GM23338 (cell line): ENCODE measurements at regions not wholly inside any gene's neighbourhood (a gene's known extent, or its start where the extent isn't known, plus 50 kb on each side); places are given as distances from the start of the nearest gene placed in this dataset.

Experiments used
- ATAC-seq: fragments of 200-7000 bp; cut with Tn5 transposase; 3 replicates; pipeline ENCODE4 v1.9.1; 2020
- DNase-seq: peaks from one replicate; pipeline ENCODE4 v3.0.0-alpha.2; 2015; ENCODE audit warnings: low spot score
- H2AFZ ChIP-seq: fragments of 200-600 bp; sonication (generic); 2 replicates; pipeline ENCODE4 v1.8.0; 2016; ENCODE audit warnings: antibody characterized with exemption, mild to moderate bottlenecking, moderate library complexity
- H3F3A ChIP-seq: fragments of 200-600 bp; sonication (generic); replicated peaks from 2 replicates; pipeline ENCODE4 v1.8.0; 2017; ENCODE audit warnings: antibody characterized with exemption, mixed run types, low read depth
- H3K27ac ChIP-seq: fragments of 200-600 bp; sonication (generic); 2 replicates; pipeline ENCODE4 v1.6.1; 2016; ENCODE audit warnings: low read depth
- H3K27me3 ChIP-seq: fragments of 200-600 bp; sonication (generic); 2 replicates; pipeline ENCODE4 v1.8.0; 2016; ENCODE audit warnings: mild to moderate bottlenecking, mixed run types, moderate library complexity; ENCODE audit not compliant: insufficient read depth
- H3K36me3 ChIP-seq: fragments of 200-600 bp; sonication (generic); 2 replicates; pipeline ENCODE4 v1.8.0; 2016; ENCODE audit warnings: mild to moderate bottlenecking; ENCODE audit not compliant: insufficient read depth
- H3K4me1 ChIP-seq: fragments of 200-600 bp; sonication (generic); 2 replicates; pipeline ENCODE4 v1.8.0; 2016; ENCODE audit warnings: mild to moderate bottlenecking, moderate library complexity; ENCODE audit not compliant: insufficient read depth
- H3K4me2 ChIP-seq: fragments of 200-600 bp; sonication (generic); 2 replicates; pipeline ENCODE4 v1.7.1; 2017; ENCODE audit warnings: mixed run types
- H3K4me3 ChIP-seq: fragments of 200-600 bp; sonication (generic); 2 replicates; pipeline ENCODE4 v1.6.1; 2016; ENCODE audit warnings: mixed run types
- H3K79me2 ChIP-seq: fragments of 200-600 bp; sonication (generic); replicated peaks from 2 replicates; pipeline ENCODE4 v1.8.0; 2017; ENCODE audit warnings: mild to moderate bottlenecking; ENCODE audit not compliant: insufficient read depth
- H3K9me2 ChIP-seq: fragments of 200-600 bp; sonication (generic); 2 replicates; pipeline ENCODE4 v1.8.0; 2017; ENCODE audit not compliant: insufficient read depth
- H4K20me1 ChIP-seq: fragments of 200-600 bp; sonication (generic); replicated peaks from 2 replicates; pipeline ENCODE4 v1.8.0; 2017; ENCODE audit warnings: mild to moderate bottlenecking; ENCODE audit not compliant: insufficient read depth
- H3K27ac Mint-ChIP-seq: 2 replicates; pipeline ENCODE4 v1.8.0; 2020; ENCODE audit warnings: inconsistent platforms, mild to moderate bottlenecking, moderate library complexity, mixed read lengths
- H3K27me3 Mint-ChIP-seq: 3 replicates; pipeline ENCODE4 v1.8.0; 2022; ENCODE audit warnings: low read depth, mild to moderate bottlenecking, moderate library complexity, mixed read lengths, inconsistent platforms; ENCODE audit not compliant: insufficient read depth, poor library complexity
- H3K36me3 Mint-ChIP-seq: 3 replicates; pipeline ENCODE4 v1.8.0; 2021; ENCODE audit warnings: low read depth, mild to moderate bottlenecking, inconsistent platforms, moderate library complexity, mixed read lengths
- H3K4me1 Mint-ChIP-seq: 3 replicates; pipeline ENCODE4 v1.8.0; 2020; ENCODE audit warnings: mild to moderate bottlenecking, inconsistent platforms, mixed read lengths
- H3K4me3 Mint-ChIP-seq: 3 replicates; pipeline ENCODE4 v1.8.0; 2021; ENCODE audit warnings: moderate library complexity, mild to moderate bottlenecking, inconsistent platforms, mixed read lengths
- H3K9me3 Mint-ChIP-seq: 3 replicates; pipeline ENCODE4 v1.8.0; 2020; ENCODE audit warnings: moderate library complexity, mild to moderate bottlenecking, inconsistent platforms, mixed read lengths
- EZH2phosphoT487 ChIP-seq: fragments of 200-600 bp; sonication (generic); IDR thresholded peaks from one replicate; pipeline ENCODE4 v1.8.1; 2018; ENCODE audit warnings: antibody characterized with exemption; ENCODE audit not compliant: unreplicated experiment
- NANOG ChIP-seq: IDR thresholded peaks from 2 replicates; pipeline ENCODE4 v1.6.1; 2016; ENCODE audit warnings: antibody characterized with exemption, borderline replicate concordance
- POLR2AphosphoS5 ChIP-seq: IDR thresholded peaks from 2 replicates; pipeline ENCODE4 v1.6.1; 2016; ENCODE audit warnings: antibody characterized with exemption, low read depth
- STAT1 ChIP-seq: IDR thresholded peaks from one replicate; pipeline ENCODE4 v1.6.1; 2016; ENCODE audit warnings: antibody characterized with exemption; ENCODE audit not compliant: unreplicated experiment
- ZNF114 ChIP-seq: fragments of 250-450 bp; sonication (Bioruptor Pico); IDR thresholded peaks from 2 replicates; pipeline ENCODE4 v1.5.0; 2020; ENCODE audit warnings: mild to moderate bottlenecking, moderate library complexity
- ZNF331 ChIP-seq: fragments of 250-450 bp; sonication (Bioruptor Pico); IDR thresholded peaks from 2 replicates; pipeline ENCODE4 v1.5.0; 2020; ENCODE audit warnings: low read depth, mild to moderate bottlenecking, moderate library complexity
- TF ChIP-seq, protein P1 (sequence below), 2 experiments: fragments of 200-600 bp in 1 of 2; sonication (generic) in 1 of 2; conservative IDR thresholded peaks; 2 replicates each; pipeline versions ENCODE4 v1.5.1 to v1.6.1; 2016 to 2017; ENCODE audit warnings: antibody characterized with exemption in 2 of 2, low read depth in 2 of 2, mild to moderate bottlenecking in 2 of 2, moderate library complexity in 1 of 2
- TF ChIP-seq, protein P2 (sequence below): IDR thresholded peaks from one replicate; pipeline ENCODE4 v1.6.1; 2018; ENCODE audit warnings: antibody characterized with exemption; ENCODE audit not compliant: unreplicated experiment
- TF ChIP-seq, protein P3 (sequence below): fragments of 250-450 bp; sonication (Bioruptor Pico); IDR thresholded peaks from 2 replicates; pipeline ENCODE4 v1.5.0; 2020; ENCODE audit warnings: mild to moderate bottlenecking, moderate library complexity
- TF ChIP-seq, protein P4 (sequence below): IDR thresholded peaks from 2 replicates; pipeline ENCODE4 v1.6.1; 2016; ENCODE audit warnings: antibody characterized with exemption

DNA sequence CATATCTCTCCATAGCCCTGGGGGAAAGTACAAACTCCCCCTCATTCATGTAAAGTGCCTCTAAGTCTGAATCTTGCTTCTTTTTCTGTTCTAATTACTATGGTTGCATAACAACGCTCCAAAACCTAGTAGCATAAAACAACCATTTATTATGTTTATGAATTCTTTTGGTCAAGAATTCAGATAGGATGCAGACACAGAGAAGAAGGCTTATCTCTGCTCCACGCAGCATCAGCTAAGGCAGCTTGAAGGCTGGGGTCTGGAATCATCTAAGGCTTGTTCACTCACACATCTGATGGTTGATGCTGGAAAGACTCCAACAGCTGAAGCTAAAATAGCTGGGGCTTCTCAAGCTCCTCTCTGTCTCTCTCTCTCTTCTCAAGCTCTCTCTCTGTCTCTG is 564.5 kb downstream of the ZNF674 start:
- Mint-ChIP-seq H3K4me3 (no peak overlapping the region), H3K4me1 (peaks cover 8% of the 10 kb centered on the region), H3K9me3 (no peaks in the 10 kb centered on the region; the same call in 2 of the 3 replicates), H3K36me3 (no peaks in the 10 kb centered on the region; the same call in 2 of the 3 replicates), H3K27me3 (peaks cover 3% of the 10 kb centered on the region), H3K27ac (no peak overlapping the region)
- Histone ChIP-seq H3K79me2 (no peaks in the 10 kb centered on the region), H3K27me3 (no peaks in the 10 kb centered on the region), H3K4me1 (no peaks in the 10 kb centered on the region), H2AFZ (no peak overlapping the region), H3K36me3 (no peaks in the 10 kb centered on the region), H3K4me3 (no peak overlapping the region), H3F3A (no peaks in the 10 kb centered on the region), H3K9me2 (no peaks in the 10 kb centered on the region), H3K4me2 (no peak overlapping the region), H3K27ac (no peak overlapping the region), H4K20me1 (no peaks in the 10 kb centered on the region)
- no peak for TF ChIP-seq ZNF114 (CRISPR knock-in tag)
- ATAC-seq = no peak
- DNase-seq = no peak

DNA sequence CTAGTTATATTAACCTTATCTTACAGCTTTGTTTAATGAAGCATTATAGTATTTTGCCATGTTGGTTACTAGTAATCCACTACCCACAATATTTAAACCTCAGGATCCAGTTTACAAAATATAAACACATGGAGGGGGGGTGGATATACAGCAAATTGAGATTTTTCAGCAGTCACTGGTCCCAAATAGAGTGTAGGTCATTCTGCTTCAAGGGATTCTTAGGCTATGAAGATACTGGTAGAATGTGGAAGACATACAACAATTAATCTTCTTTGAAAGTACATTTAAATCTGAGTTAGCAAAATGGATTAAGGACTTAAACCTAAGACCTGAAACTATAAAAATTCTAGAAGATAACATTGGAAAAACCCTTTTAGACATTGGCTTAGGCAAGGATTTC is 569.6 kb downstream of the ZNF674 start:
- Histone ChIP-seq H3K27me3 (no peaks in the 10 kb centered on the region), H4K20me1 (no peaks in the 10 kb centered on the region), H3F3A (no peaks in the 10 kb centered on the region), H3K36me3 (no peaks in the 10 kb centered on the region), H3K4me1 (no peaks in the 10 kb centered on the region), H3K27ac (no peak overlapping the region), H2AFZ (no peak overlapping the region), H3K79me2 (no peaks in the 10 kb centered on the region), H3K9me2 (no peaks in the 10 kb centered on the region), H3K4me2 (no peak overlapping the region), H3K4me3 (no peak overlapping the region)
- Mint-ChIP-seq H3K4me3 (no peak overlapping the region), H3K4me1 (peaks cover 8% of the 10 kb centered on the region), H3K27ac (no peak overlapping the region), H3K36me3 (no peaks in the 10 kb centered on the region; the same call in 2 of the 3 replicates), H3K9me3 (no peaks in the 10 kb centered on the region; the same call in 2 of the 3 replicates), H3K27me3 (peaks cover 3% of the 10 kb centered on the region)
- no peak for DNase-seq
- ATAC-seq = no peak
- TF ChIP-seq, protein P1, sequence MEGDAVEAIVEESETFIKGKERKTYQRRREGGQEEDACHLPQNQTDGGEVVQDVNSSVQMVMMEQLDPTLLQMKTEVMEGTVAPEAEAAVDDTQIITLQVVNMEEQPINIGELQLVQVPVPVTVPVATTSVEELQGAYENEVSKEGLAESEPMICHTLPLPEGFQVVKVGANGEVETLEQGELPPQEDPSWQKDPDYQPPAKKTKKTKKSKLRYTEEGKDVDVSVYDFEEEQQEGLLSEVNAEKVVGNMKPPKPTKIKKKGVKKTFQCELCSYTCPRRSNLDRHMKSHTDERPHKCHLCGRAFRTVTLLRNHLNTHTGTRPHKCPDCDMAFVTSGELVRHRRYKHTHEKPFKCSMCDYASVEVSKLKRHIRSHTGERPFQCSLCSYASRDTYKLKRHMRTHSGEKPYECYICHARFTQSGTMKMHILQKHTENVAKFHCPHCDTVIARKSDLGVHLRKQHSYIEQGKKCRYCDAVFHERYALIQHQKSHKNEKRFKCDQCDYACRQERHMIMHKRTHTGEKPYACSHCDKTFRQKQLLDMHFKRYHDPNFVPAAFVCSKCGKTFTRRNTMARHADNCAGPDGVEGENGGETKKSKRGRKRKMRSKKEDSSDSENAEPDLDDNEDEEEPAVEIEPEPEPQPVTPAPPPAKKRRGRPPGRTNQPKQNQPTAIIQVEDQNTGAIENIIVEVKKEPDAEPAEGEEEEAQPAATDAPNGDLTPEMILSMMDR (conservative IDR thresholded peaks at IDR 0.05; ENCODE audit: low read depth in 2 of 2) = no peak
- TF ChIP-seq NANOG (no peak), ZNF114 (CRISPR knock-in tag) (no peak), ZNF331 (no peak), EZH2phosphoT487 (no peak), POLR2AphosphoS5 (no peak), STAT1 (no peak)
- TF ChIP-seq, protein P2, sequence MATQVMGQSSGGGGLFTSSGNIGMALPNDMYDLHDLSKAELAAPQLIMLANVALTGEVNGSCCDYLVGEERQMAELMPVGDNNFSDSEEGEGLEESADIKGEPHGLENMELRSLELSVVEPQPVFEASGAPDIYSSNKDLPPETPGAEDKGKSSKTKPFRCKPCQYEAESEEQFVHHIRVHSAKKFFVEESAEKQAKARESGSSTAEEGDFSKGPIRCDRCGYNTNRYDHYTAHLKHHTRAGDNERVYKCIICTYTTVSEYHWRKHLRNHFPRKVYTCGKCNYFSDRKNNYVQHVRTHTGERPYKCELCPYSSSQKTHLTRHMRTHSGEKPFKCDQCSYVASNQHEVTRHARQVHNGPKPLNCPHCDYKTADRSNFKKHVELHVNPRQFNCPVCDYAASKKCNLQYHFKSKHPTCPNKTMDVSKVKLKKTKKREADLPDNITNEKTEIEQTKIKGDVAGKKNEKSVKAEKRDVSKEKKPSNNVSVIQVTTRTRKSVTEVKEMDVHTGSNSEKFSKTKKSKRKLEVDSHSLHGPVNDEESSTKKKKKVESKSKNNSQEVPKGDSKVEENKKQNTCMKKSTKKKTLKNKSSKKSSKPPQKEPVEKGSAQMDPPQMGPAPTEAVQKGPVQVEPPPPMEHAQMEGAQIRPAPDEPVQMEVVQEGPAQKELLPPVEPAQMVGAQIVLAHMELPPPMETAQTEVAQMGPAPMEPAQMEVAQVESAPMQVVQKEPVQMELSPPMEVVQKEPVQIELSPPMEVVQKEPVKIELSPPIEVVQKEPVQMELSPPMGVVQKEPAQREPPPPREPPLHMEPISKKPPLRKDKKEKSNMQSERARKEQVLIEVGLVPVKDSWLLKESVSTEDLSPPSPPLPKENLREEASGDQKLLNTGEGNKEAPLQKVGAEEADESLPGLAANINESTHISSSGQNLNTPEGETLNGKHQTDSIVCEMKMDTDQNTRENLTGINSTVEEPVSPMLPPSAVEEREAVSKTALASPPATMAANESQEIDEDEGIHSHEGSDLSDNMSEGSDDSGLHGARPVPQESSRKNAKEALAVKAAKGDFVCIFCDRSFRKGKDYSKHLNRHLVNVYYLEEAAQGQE = no peak
- TF ChIP-seq, protein P3, sequence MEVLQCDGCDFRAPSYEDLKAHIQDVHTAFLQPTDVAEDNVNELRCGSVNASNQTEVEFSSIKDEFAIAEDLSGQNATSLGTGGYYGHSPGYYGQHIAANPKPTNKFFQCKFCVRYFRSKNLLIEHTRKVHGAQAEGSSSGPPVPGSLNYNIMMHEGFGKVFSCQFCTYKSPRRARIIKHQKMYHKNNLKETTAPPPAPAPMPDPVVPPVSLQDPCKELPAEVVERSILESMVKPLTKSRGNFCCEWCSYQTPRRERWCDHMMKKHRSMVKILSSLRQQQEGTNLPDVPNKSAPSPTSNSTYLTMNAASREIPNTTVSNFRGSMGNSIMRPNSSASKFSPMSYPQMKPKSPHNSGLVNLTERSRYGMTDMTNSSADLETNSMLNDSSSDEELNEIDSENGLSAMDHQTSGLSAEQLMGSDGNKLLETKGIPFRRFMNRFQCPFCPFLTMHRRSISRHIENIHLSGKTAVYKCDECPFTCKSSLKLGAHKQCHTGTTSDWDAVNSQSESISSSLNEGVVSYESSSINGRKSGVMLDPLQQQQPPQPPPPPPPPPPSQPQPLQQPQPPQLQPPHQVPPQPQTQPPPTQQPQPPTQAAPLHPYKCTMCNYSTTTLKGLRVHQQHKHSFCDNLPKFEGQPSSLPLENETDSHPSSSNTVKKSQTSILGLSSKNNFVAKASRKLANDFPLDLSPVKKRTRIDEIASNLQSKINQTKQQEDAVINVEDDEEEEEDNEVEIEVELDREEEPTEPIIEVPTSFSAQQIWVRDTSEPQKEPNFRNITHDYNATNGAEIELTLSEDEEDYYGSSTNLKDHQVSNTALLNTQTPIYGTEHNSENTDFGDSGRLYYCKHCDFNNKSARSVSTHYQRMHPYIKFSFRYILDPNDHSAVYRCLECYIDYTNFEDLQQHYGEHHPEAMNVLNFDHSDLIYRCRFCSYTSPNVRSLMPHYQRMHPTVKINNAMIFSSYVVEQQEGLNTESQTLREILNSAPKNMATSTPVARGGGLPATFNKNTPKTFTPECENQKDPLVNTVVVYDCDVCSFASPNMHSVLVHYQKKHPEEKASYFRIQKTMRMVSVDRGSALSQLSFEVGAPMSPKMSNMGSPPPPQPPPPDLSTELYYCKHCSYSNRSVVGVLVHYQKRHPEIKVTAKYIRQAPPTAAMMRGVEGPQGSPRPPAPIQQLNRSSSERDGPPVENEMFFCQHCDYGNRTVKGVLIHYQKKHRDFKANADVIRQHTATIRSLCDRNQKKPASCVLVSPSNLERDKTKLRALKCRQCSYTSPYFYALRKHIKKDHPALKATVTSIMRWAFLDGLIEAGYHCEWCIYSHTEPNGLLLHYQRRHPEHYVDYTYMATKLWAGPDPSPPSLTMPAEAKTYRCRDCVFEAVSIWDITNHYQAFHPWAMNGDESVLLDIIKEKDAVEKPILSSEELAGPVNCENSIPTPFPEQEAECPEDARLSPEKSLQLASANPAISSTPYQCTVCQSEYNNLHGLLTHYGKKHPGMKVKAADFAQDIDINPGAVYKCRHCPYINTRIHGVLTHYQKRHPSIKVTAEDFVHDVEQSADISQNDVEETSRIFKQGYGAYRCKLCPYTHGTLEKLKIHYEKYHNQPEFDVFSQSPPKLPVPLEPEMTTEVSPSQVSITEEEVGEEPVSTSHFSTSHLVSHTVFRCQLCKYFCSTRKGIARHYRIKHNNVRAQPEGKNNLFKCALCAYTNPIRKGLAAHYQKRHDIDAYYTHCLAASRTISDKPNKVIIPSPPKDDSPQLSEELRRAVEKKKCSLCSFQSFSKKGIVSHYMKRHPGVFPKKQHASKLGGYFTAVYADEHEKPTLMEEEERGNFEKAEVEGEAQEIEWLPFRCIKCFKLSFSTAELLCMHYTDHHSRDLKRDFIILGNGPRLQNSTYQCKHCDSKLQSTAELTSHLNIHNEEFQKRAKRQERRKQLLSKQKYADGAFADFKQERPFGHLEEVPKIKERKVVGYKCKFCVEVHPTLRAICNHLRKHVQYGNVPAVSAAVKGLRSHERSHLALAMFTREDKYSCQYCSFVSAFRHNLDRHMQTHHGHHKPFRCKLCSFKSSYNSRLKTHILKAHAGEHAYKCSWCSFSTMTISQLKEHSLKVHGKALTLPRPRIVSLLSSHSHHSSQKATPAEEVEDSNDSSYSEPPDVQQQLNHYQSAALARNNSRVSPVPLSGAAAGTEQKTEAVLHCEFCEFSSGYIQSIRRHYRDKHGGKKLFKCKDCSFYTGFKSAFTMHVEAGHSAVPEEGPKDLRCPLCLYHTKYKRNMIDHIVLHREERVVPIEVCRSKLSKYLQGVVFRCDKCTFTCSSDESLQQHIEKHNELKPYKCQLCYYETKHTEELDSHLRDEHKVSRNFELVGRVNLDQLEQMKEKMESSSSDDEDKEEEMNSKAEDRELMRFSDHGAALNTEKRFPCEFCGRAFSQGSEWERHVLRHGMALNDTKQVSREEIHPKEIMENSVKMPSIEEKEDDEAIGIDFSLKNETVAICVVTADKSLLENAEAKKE (CRISPR knock-in tag) = no peak
- TF ChIP-seq, protein P4, sequence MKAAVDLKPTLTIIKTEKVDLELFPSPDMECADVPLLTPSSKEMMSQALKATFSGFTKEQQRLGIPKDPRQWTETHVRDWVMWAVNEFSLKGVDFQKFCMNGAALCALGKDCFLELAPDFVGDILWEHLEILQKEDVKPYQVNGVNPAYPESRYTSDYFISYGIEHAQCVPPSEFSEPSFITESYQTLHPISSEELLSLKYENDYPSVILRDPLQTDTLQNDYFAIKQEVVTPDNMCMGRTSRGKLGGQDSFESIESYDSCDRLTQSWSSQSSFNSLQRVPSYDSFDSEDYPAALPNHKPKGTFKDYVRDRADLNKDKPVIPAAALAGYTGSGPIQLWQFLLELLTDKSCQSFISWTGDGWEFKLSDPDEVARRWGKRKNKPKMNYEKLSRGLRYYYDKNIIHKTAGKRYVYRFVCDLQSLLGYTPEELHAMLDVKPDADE = no peak
